Stimulated activated CD4-positive, alpha-beta T cell treated with anti-CD3 and anti-CD28 coated beads, Interleukin-1b, Interleukin-23, amount 100 ng/mL, for 48 hours (primary cell): ENCODE measurements at regions not wholly inside any gene's neighbourhood (a gene's known extent, or its start where the extent isn't known, plus 50 kb on each side); places are given as distances from the start of the nearest gene placed in this dataset.
"Not testable (repeated sequence)": the region's sequence is repeated elsewhere in the genome, so short reads cannot be mapped to it uniquely, and the experiment has no call there.

Source experiments
- DNase-seq: peaks from one replicate; pipeline ENCODE4 v3.0.0-alpha.2; 2020

DNA sequence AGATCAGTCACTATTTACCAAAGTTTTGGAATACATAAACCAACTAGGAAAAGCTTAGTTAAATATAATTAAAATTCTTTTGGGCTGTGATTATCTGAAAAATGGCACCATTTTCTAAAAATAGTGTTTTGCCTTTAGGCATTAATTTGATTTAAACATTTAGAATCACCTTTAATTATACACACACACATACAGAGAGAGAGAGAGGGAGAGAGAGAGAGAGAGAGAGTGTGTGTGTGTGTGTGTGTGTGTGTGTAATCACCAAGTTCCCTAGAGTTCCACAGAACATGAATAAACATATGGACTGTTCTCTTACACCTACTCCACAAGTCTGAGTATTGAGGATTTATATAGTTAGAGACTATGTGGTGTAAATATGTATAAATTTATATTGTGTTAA, 141.2 kb upstream of the ATXN1 start:
- no peak for DNase-seq

DNA sequence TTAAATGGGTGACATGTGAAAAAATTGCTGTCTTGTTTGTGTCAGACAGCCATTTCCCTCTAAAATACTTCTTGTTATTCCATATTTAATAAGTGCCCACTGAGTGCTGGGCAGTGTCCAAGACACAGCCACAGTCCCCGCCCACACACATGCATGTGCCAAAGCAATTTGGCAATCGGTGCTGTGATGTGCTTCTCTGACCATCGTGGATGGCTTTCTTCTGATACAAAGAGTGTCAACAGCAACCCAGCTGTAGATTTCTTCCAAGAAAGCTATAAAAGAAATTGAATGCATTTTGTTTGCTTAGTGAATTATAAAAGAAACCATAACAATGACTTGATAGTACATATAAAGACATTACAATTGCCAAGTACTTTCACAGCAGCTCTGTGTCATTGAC, 140.5 kb upstream of the ATXN1 start:
- DNase-seq: no peak

DNA sequence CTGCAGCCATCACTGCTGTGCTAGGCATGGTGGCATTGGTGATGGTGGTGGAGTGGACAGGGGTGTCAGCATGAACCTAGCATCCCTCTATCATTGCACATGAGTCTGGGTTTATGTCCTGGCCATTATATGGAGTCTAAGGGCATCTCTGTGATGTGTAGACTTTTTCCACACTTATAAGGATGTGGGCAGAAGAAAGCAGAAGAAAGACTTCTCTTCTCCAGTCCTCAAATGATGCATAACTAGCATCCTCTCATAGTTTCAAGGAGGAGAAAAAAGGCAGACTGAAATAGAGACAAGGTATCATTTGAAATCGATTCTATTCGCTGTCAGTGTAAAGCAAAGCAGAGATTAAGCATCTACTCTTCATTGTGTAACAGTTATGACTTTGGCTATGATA, 140.0 kb upstream of the ATXN1 start:
- no peak for DNase-seq

DNA sequence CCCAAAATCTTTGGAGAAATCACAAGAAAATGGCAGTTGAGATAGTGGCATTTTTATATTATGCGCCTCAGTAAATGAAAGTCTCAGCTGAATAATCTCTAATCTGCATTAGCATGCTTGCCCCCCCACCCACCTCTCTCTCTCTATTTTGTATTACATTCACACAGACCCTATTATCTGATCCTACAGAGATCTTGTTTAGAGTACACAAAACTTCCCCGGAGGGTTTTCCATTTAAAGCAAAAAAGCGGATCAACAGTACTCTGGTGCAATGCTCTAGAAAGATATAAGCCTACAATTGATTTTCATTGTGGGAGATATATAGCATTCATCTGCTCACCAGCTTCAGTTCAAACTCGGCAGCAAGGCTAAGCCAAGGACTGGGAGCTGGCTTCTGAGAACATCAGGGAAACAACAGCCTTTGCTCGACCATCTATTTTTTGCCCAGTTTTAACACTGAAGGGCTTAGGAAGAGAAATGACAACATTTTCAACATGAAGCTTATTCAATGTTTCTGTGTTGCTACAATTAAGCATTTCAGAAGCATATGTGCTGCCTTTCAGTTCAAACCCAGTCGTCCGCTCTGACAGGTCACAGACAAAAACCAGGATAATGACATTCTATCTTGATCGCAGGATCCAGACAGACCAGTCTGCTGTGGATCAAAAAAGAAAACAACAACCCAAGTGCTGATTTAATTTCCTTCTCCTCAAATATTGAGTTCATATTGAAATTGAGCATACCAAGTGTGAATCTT, 137.6 kb upstream of the ATXN1 start:
- DNase-seq: no peak

DNA sequence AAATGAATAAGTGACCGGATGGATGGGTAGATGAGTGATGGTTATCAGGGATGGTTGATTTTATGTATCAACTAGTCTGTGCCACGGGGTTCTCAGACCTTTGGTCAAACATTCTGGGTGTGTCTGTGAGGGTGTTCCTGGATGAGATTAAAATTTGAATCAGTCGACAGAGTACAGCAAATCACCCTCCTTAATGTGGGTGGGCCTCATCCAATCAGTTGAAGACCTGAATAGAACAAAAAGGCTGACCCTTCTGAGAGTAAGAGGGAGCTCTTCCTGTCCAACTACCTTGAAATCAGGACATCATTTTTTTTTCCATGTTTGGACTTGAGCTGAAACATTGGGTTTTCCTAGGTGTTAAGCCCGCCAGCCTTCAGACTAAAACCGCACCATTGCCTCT, 136.4 kb upstream of the ATXN1 start:
- no peak for DNase-seq

DNA sequence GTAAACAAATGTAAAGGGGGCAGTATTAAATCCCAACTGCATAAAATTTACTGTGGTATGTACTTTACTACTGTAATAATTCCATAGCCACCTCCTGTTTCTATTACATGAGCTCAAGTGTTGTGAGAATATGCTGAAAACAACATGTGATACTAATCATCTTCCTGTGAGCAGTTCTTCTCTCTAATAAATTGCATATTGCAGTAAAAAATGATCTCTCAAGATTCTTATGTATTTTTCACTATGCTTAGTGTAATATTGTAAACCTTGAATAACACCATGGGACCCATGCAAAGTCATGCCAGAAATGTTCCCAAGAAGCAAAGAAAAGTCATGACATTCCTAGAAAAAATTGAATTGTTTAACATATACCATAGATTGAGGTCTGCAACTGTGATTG, 133.0 kb upstream of the ATXN1 start:
- no peak for DNase-seq

DNA sequence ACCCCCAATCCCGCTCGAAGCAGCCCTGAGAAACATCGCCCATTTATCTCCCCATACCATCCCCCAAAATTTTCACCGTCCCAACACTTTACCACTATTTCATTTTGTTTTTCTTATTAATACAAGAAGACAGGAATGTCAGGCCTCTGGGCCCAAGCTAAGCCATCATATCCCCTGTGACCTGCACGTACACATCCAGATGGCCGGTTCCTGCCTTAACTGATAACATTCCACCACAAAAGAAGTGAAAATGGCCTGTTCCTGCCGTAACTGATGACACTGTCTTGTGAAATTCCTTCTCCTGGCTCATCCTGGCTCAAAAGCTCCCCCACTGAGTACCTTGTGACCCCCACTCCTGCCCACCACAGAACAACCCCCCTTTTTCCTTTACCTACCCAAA, 129.8 kb upstream of the ATXN1 start:
- DNase-seq: not testable (repeated sequence)

DNA sequence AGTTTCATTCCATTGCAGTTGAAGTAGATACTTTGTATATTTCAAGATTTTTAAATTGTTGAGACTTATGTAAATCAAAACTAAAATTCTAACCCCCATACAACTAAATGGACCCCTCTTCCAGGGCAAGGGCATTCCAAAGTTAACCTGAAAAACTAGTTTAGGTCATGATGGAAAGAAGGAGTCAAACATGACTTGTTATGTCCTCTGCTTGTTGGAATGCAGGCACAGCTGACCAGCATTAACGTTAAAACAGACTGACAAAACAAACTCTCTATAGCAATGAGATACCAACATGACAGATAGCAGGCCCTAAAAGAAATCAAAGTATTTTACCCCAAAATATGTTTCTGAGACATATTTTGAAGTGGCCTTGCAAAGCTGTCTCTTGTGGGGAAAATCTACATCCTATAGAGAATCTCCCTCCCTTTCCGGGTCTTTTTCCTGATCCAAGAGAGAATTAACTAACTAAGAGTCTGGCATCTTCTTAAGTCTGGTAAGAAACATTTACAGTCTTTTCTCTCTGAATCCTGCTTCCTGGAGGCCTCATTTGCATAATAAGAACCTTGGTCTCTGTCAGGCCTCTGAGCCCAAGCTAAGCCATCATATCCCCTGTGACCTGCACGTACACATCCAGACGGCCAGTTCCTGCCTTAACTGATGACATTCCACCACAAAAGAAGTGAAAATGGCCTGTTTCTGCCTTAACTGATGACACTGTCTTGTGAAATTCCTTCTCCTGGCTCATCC, 124.3 kb upstream of the ATXN1 start:
- no peak for DNase-seq

DNA sequence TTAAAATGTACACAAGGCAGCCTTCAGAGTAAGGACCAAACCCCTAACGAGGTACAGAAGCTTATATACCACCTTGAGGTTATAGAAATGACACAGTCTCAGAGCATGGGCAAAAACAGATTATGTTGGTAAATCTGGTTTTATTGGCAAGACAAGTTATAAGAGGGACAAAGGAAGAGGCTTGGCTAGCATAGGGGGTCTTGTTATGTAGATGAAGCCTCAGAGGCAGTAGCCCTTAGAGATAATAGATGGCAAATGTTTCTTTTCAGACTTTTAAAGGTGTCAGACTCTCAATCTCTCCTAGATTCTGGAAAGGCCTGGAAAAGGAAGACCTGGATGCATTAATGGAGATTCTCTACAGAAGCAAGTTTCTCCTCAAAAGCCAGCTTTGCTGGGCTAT, 123.3 kb upstream of the ATXN1 start:
- no peak for DNase-seq

DNA sequence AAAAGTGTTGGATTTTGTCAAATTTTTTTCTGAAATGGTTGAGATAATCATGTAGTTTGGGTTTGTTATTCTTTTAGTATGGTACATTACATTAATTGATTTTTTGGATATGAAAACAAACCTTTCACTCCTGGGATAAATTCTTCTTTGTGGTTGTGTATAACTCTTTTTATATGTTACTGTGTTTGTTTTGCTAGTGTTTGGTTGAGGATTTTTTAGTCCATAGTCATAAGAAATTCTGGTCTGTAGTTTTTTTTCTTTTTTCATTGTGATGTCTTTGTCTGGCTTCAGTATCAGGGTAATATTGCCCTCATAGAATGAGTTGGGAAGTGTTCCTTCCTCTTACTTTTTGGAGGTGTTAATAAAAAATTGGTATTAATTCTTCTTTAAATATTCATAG, 122.2 kb upstream of the ATXN1 start:
- DNase-seq: no peak

DNA sequence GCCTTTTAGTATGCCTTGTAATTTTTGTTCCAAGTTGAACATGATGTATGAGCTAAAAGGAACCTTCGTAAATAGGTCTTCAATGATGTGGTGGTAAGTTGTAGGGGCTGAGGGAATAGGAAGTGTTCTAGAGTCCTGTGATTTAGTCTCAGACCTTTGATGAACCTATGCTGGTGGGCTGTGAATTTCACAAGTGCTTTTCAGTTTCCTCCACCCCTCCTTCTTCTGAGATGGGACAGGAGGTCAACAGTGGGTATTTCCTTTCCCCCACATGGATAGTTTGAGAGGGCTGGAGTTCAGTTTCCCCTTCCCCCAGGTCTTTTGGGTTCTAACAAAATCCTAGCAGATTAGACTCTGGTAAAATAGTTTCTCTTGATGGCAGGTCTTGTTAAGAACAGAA, 121.0 kb upstream of the ATXN1 start:
- DNase-seq: no peak

DNA sequence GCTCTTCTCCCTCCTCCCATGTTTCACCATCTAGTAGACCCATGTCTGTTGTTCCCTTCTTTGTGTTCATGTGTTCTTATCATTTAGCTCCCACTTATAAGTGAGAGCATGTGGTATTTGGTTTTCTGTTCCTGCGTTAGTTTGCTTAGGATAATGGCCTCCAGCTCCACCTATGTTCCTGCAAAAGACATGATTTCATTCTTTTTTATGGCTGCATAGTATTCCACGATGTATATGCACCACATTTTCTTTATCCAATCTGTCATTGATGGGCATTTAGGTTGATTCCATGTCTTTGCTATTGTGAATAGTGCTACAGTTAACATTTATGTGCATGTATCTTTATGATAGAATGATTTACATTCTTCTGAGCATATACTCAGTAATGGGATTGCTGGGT, 115.6 kb upstream of the ATXN1 start:
- DNase-seq: not testable (repeated sequence)

DNA sequence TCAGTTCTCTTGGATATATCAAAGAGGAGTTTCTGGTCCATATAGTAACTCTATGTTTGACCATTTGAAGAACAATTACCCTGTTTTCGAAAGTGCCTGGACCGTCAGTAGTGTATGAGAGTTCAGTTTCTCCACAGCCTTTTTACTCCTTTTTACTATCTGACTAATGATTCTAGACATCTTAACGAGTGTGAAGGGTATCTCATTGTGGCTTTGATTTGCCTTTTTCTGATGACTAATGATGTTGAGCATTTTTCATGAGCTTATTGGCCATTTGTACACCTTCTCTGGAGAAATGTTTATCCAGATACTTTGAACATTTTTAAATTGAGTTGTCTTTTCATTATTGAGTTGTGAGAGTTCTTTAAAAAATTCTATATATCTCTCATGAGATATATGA, 114.9 kb upstream of the ATXN1 start:
- no peak for DNase-seq

DNA sequence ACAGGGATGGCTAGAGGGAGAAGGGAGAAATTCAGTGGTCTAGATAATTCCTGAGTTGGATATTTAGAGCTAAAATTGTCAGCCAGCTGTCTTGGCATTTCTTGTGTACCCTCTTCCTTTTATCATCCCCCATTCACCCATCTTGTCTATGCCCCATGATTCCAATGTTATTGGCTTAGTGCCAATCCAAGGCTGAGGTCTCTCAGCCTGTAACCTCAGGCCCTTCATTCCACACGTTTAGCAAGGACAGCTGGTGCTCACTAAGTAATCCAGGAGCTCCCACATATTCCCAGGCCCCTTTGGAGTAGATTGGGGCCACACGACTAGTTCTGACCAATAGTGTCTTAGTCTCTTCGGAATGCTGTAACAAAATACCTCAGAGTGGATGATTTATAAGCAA, 112.4 kb upstream of the ATXN1 start:
- DNase-seq: no peak

DNA sequence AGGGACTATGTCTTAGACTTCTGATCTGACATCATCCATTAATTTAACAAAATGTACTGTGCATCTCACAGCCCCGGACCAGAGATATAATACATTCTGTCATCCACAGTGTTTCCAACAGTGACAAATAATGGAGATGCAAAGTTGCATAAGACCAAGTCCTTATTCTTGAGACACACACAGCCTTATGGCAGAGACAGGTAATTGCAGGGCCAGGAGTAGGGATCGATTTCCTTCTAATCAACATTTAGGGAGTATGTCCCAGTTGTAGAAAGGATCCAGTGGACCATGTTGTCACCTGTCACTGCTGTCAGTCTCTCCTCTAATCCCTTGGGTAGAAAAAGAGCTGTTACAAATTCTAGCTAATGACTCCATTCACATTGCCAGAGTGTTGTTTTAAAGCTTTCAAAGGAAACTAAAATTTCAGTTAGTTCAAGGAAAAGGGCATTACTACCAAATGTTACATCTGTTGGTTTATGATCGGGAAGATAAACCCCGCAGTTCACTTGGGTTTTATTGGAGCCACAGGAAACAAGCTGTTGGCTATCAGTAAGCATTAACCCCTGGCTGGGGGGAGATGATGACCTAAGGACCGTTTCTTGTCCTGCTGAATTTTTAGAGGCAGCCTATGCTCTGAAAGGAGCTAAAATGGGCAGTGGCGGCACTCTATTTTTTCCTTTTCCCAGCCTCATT, 111.4 kb upstream of the ATXN1 start:
- DNase-seq: no peak

DNA sequence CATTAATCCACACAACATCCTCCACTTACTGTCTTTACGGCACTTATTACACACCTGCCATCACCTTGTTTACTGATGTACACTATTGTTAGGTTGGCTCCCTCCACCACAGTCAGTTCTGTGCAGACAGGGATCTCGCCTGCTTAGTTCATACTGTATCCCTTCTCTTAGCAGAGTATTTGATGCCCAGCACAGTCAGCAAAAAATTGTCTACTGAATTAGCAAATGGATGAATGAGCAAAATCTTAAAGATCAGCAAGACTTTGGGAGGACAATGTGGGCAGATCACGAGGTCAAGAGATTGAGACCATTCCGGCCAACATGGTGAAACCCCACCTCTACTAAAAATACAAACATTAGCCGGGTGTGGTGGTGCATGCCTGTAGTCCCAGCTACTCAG, 109.8 kb upstream of the ATXN1 start:
- no peak for DNase-seq

DNA sequence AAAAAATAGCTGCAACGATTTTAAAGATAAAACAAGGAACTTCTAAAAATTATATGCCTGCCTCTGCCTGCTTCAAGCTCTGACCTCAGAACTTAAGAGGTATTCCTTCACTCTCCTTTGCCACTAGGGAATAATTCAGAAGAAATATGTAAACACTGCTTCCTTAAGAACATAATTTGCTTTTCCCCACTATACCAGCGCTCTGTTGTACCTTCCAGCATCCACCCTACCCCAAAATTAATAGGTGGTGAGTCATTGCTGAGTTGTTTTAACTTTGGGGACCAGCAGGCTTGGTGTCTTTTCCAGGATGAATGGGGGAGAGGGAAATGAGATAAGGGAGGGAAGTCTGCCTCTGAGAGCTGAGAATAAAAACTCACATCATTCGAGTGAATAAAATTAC, 107.7 kb upstream of the ATXN1 start:
- DNase-seq: no peak

DNA sequence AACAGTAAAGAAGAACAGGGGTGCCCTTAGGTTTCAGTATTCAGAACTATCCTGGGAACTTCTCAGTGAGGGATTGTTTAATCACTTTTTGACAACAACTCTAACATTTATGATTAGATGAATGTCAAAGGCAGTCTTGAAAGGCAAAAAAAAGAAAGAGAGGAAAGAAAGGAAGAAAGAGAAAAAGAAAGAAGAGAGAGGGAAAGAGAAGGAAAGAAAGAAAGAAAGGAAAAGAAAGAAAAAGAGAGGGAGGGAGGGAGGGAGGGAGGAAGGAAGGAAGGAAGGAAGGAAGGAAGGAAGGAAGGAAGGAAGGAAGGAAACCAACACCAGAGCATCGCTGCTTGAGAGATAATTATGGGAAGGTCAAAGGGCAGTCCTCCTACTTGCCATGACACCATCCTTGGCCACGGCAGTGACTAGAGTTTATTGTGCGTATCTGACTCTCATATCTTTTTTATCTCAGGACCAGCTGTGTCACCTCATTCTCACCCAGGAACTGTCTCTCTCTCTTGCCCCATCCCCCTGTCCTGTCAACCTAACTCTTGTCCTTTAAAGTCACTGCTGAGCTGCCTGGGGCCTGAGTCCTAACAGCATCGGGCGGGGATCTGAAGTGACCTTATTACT, 96.8 kb upstream of the ATXN1 start:
- DNase-seq: no peak

DNA sequence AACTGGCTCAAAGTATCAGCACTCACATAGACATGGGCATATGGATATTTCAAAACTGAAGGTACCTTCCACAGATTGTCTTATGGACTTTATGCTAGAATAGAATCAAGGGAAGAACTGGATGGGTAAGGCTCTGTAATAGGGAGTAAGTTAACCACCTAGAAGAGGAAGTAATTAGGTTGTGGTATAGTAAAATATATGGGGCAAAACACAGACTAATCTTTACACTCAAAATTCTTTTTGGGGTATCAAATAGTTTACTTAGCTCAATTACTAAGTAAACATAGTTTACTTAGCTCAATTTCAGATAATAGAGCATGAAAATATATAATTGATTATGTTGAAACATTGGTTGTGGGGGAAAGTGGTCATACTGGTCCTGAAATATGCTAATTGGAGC, 94.2 kb upstream of the ATXN1 start:
- no peak for DNase-seq

DNA sequence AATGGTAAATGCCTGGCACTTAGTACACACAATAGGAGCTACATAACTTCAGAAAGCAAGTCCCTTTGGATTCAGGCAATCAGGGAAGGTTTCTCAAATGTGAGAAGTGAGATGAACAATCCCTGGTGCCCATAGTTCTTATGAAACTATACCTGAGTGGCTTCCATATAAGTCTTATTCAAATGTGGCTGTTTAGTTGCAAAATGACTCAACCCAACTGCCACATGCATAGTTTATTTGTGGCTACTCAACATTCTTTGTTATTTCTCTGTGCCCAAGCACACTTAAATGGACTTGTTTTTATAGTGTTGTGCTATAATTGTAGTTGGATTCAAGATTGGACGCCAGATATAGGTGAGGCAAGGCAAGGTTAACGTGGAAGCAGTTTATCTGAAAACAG, 93.7 kb upstream of the ATXN1 start:
- no peak for DNase-seq

DNA sequence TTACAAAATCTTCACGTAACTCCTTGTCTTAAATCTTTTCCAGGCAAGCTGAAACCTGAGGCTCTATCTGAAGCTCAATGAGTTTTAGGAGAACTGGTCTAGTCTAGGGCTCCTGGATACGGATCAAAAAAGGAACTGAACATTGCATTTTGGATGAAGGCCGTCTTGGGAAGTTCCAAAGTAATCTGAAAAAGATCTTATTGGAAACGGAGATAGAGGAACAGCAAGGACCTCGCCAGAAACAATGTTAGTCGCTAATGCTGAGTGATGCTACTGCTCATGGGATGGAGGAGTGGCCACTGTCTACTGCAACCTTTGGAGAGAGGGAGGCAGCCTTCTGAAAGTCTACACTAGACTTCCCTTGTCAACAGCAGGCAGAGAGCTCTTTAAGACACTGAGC, 91.4 kb upstream of the ATXN1 start:
- DNase-seq: no peak

DNA sequence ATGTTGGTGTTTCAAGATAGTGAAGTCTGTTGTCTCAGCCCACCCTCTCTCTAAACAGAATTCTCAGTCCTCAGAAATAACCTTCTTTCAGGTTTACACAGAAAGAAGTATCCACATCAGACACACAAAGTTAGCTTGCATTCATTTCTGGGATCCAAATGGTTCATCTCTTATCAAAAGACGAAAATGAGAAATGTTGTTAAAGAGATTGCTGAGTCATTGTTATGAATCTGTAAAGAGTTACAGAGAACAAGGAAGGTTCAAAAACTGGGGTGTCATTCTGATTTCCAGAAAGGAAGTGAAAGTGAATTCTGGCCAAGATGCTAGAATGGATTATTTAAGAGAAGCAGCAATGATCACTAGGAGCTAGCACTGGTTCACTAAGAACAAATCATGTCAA, 90.5 kb upstream of the ATXN1 start:
- DNase-seq: no peak

DNA sequence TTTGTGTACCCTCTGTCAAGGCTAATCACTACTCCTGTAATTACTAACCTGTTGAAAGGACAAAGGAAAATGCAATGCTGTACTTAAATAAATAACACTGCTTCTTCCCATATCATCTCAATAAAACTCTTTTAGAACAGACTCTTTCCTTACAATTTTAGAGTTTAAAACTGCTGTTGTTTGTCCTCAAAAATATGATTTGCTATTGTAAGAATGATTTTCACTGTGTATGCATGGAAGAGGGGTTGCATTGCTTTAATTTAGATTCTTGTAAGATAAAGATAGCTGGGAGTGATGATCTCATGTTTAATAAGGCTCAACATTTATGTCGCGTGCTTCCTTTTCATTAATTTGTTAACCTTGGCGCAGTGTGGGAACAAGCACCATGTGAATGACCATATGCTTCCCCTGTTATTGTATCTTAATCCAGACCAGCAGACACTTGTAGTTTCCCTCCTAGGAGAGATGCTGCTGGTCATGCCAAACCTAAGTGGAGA, 89.8 kb upstream of the ATXN1 start:
- DNase-seq: no peak

DNA sequence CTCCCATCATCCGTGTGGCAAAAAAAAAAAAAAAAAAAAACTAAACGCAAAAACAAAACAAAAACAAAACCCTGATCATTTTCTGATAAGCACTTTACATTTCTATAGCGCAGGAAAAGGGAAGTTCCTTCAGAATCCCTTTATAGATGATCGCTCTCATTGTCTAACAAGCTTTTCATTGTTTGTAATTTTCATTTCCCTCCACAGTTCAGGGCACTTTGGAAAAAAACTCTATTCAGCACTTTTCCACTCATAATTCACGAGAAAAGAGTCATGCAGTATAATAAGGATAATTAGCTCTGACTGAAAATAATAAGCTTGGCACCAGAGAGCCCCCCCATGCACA, 89.4 kb upstream of the ATXN1 start:
- DNase-seq: no peak
